ENCODE measurements at regions not wholly inside any gene's neighbourhood (a gene's known extent, or its start where the extent isn't known, plus 50 kb on each side); places are given as distances from the start of the nearest gene placed in this dataset.

DNA sequence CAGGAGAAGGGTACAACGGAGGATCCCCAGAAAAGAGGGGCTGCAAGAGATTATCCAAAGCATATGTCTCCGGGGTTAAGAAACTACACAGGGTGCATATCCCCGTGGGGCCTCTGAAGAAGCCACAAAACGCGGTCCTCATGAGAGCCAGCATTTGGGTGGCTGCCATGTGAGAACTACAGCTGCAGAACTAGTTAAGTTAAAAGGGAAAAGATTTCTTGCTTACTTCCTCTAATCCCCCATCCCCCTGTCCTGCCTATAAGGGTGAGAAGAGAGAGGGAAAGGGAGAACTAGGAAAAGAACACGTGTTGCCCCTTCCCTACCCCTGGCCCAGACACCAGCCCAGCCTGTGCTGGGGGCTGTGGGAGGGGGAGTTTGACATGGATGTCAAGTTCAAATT is 70.4 kb upstream of the PCSK6 start:
- H3K4me3 Mint-ChIP-seq (ENCODE audit: low read depth), result no peak overlapping the region
- H3K36me3 Mint-ChIP-seq (ENCODE audit: insufficient read depth), result no peaks in the 10 kb centered on the region
- peaks cover 21% of the 10 kb centered on the region for H3K27me3 Mint-ChIP-seq
- TF ChIP-seq, protein P1, sequence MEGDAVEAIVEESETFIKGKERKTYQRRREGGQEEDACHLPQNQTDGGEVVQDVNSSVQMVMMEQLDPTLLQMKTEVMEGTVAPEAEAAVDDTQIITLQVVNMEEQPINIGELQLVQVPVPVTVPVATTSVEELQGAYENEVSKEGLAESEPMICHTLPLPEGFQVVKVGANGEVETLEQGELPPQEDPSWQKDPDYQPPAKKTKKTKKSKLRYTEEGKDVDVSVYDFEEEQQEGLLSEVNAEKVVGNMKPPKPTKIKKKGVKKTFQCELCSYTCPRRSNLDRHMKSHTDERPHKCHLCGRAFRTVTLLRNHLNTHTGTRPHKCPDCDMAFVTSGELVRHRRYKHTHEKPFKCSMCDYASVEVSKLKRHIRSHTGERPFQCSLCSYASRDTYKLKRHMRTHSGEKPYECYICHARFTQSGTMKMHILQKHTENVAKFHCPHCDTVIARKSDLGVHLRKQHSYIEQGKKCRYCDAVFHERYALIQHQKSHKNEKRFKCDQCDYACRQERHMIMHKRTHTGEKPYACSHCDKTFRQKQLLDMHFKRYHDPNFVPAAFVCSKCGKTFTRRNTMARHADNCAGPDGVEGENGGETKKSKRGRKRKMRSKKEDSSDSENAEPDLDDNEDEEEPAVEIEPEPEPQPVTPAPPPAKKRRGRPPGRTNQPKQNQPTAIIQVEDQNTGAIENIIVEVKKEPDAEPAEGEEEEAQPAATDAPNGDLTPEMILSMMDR (IDR thresholded peaks at IDR 0.05; ENCODE audit: unreplicated experiment), result no peak
- no peaks in the 10 kb centered on the region for H3K9me3 Mint-ChIP-seq (ENCODE audit: low read depth)
- DNase-seq (ENCODE audit: low spot score, unreplicated experiment), result no peak
- H3K27ac Mint-ChIP-seq, result no peak overlapping the region
- no peaks in the 10 kb centered on the region for H3K4me1 Mint-ChIP-seq (ENCODE audit: low read depth)

DNA sequence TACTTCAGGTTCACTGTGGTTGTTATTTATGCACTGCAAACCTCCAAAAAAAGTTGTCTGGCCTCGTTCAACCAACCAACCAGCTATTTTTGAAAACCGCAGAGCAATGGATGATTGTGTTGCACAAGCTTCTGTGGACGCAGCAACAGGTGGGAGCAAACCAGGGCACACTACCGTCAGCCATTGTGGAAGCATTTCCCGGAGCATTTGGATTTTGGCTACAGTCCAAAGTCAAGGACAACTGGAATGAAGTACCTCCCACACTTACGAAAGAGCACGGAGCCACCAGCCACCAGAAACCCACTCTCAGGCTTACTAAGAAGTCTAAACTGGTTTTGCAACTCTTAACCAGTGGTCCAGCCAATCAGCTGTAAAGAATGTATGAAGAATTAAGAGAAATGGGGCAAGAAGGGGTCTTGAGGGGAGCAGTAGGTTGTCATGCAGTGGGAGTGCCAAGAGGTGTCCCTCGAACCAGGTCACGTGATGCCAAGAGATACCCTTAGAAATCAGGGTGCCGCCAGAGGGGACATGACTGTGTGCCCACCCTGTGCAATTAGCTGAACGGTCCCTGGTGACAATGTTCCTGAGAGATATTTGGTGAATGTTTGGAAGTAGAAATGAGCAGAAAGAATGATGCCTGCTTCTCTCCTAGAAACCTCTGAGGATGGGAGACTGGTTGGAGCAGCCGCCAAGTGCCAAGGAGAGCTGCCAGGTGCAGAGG is 68.9 kb upstream of the PCSK6 start:
- TF ChIP-seq, protein P1 (IDR thresholded peaks at IDR 0.05; ENCODE audit: unreplicated experiment), result no peak
- Mint-ChIP-seq H3K27me3 (peaks cover 24% of the 10 kb centered on the region), H3K9me3 (ENCODE audit: low read depth) (no peaks in the 10 kb centered on the region), H3K4me3 (ENCODE audit: low read depth) (no peak overlapping the region), H3K4me1 (ENCODE audit: low read depth) (no peaks in the 10 kb centered on the region), H3K36me3 (ENCODE audit: insufficient read depth) (no peaks in the 10 kb centered on the region), H3K27ac (no peak overlapping the region)
- DNase-seq (ENCODE audit: low spot score, unreplicated experiment), result no peak

DNA sequence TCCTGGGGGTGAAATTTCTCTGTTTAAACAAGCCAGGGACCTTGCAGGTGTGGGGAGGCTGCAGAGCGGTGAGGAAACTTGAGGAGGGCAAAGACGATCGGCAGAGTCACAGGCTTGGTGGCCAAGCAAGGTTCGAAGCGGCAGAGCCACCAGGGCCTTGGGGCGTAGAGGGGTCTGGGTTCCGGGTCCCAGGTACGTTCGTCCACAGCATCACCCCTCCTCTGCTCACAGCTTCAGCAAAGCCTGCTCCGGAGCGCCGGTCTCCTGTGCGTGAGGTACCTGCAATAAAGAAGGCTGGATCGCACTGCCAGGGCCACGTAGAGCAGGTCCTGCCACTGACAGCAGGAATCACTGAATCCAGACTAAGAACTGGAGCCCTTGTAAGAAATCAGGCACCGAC is 66.8 kb upstream of the PCSK6 start:
- Mint-ChIP-seq H3K4me3 (ENCODE audit: low read depth) (no peak overlapping the region), H3K9me3 (ENCODE audit: low read depth) (no peaks in the 10 kb centered on the region), H3K27ac (no peak overlapping the region), H3K36me3 (ENCODE audit: insufficient read depth) (no peaks in the 10 kb centered on the region), H3K4me1 (ENCODE audit: low read depth) (peaks cover under 1% of the 10 kb centered on the region), H3K27me3 (peaks cover 22% of the 10 kb centered on the region)
- TF ChIP-seq, protein P1 (IDR thresholded peaks at IDR 0.05; ENCODE audit: unreplicated experiment), result no peak
- no peak for DNase-seq (ENCODE audit: low spot score, unreplicated experiment)

DNA sequence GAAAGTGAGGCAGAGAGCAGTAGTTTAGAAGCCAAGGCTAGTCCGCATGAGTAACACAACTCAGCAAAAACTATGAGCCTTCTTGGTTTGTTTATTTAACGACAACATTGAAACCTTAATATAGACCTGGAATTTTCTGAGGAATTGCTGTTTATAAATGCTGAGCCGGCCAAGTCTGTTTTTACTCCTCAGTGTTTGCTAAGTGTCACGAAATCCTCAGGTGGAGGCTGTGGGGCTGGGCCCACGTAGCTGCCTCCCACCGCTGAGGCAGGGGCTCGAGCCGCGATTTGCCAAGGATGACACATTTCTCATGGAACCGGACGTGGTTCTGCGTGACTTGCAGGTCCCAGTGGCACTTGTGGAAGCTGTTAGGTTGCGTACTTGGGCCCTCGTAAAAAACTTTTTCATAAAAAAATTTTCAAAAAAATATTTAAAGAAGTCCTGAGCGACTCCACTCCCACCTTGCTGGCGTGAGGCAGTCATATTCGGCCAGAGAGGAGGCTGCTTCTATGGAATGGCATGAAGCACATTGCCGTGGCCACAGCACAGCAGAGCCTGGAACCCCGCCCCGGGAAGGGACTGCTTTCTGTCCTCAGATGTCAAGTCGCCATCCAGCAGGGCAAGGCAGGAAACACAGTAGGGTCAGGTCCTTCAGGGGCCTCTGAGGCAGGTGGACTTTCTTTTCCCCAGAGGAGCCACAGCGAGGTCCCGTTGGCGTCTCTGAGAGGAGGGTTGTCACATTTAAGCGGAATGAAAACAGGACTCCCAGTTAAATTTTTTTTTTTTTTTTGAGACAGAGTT is 64.8 kb upstream of the PCSK6 start:
- Mint-ChIP-seq H3K27ac (no peak overlapping the region), H3K4me1 (ENCODE audit: low read depth) (peaks cover 7% of the 10 kb centered on the region), H3K4me3 (ENCODE audit: low read depth) (no peak overlapping the region), H3K27me3 (peaks cover 22% of the 10 kb centered on the region), H3K9me3 (ENCODE audit: low read depth) (no peaks in the 10 kb centered on the region), H3K36me3 (ENCODE audit: insufficient read depth) (no peaks in the 10 kb centered on the region)
- TF ChIP-seq, protein P1 (IDR thresholded peaks at IDR 0.05; ENCODE audit: unreplicated experiment), result no peak
- no peak for DNase-seq (ENCODE audit: low spot score, unreplicated experiment)

DNA sequence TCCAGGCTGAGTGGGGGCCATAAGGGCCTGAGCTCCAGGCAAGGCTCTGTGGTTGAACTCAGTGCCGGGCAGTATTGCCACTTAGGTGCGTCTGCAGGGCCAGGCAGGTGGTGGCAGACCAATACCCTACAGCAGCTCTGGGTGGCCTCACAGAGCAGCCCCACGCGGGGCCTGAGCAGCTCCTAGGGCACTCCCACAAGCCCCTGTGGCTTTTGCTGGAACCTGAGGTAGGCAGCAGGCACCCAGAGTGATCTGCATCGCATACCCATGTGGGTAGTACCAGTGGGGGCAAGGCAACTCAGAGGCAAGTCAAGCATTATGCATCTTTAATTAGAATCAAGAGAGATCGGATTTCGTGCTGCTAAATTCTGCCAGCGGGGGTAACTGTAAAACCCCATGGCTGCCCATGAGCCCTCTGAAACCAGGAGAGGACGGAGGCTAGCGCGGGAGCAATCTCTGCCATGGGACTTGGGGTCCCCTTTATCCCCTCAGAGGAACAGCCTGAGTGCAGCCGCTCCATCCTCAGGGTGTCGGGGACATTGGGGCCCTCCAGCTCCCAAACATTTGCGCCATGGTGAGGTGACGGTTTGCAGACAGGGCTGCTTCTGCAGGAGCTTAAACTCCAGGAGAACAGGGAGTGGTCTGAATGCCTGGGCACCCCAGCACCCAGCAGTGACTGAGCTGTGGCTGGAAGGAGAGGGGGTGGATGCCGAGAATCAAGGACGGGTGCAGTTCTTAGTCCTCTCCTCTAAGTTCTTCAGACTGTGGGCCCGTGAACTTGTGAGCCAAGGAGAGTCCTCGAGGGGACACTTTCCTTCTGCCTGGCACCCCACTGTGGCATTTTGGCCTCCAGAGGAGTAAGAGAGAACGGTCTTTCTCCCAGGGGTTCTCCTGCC is 62.4 kb upstream of the PCSK6 start:
- Mint-ChIP-seq H3K9me3 (ENCODE audit: low read depth) (no peaks in the 10 kb centered on the region), H3K4me3 (ENCODE audit: low read depth) (no peak overlapping the region), H3K4me1 (ENCODE audit: low read depth) (peaks cover 7% of the 10 kb centered on the region), H3K27ac (no peak overlapping the region), H3K36me3 (ENCODE audit: insufficient read depth) (no peaks in the 10 kb centered on the region), H3K27me3 (peaks cover 29% of the 10 kb centered on the region)
- TF ChIP-seq, protein P1 (IDR thresholded peaks at IDR 0.05; ENCODE audit: unreplicated experiment), result no peak
- DNase-seq (ENCODE audit: low spot score, unreplicated experiment), result no peak

Measured in progenitor cell of endocrine pancreas (in vitro differentiated cells).